ENCODE measurements at regions not wholly inside any gene's neighbourhood (a gene's known extent, or its start where the extent isn't known, plus 50 kb on each side); places are given as distances from the start of the nearest gene placed in this dataset.
"Not testable (repeated sequence)": the region's sequence is repeated elsewhere in the genome, so short reads cannot be mapped to it uniquely, and the experiment has no call there.

DNA sequence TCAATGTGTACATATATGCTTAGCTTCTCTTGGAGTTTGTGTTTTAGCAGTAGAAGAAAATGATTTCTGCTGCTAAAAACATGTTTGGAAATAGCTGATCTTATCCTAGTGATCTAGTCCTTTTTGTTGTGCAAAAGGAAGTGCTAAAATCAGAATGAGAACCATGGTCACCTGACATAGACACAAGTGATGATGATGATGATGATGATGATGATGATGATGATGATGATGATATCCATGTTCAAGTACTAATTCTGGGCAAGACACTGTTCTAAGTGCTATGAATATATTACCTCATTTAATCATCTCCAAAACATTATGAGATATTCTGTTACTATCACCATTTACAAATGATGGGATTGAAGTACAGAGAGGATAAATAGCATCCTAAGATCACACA, 79.8 kb downstream of the ANKEF1 start:
- TF ChIP-seq, protein P1, sequence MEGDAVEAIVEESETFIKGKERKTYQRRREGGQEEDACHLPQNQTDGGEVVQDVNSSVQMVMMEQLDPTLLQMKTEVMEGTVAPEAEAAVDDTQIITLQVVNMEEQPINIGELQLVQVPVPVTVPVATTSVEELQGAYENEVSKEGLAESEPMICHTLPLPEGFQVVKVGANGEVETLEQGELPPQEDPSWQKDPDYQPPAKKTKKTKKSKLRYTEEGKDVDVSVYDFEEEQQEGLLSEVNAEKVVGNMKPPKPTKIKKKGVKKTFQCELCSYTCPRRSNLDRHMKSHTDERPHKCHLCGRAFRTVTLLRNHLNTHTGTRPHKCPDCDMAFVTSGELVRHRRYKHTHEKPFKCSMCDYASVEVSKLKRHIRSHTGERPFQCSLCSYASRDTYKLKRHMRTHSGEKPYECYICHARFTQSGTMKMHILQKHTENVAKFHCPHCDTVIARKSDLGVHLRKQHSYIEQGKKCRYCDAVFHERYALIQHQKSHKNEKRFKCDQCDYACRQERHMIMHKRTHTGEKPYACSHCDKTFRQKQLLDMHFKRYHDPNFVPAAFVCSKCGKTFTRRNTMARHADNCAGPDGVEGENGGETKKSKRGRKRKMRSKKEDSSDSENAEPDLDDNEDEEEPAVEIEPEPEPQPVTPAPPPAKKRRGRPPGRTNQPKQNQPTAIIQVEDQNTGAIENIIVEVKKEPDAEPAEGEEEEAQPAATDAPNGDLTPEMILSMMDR (IDR thresholded peaks at IDR 0.05), result no peak
- no peak for TF ChIP-seq POLR2A (IDR thresholded peaks at IDR 0.05)
- ATAC-seq, result no peak
- intact Hi-C loops (cut with DNase I), result no loop called here

DNA sequence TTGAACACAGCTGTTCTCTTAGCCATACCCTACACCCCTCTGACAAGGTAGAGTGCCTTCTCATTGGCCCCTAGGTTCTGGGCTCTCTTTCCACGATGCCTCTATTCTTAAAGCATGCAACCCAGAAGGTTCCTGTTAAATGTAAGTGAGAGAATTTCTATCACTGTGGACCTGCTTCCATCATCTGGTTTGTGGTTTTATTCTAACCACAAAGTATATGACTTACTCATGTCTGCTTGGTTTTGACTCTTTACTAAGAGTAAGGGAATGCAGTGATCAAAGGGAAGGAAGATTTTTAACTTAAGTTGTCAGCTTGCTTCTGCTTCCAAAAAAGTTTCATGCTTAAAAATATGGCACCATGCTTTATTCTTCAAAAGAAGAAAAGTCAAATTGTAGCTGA, 80.2 kb downstream of the ANKEF1 start:
- WGBS, 2 donors, result 43 to 97% methylated on average over 1 of the region's 1 CpG
- Histone ChIP-seq H3K4me3 (no peak overlapping the region), H3K27ac (no peak overlapping the region), H3K9me3 (no peaks in the 10 kb centered on the region), H3K4me1 (peaks cover 21% of the 10 kb centered on the region), H3K27me3 (no peaks in the 10 kb centered on the region), H3K36me3 (replicated peaks in 1 of 2; ENCODE audit: insufficient read depth in 1 of 2, low read depth in 2 of 2) (no peaks in the 10 kb centered on the region)
- no peak for ATAC-seq
- intact Hi-C loops (cut with DNase I), result no loop called here
- TF ChIP-seq POLR2A (IDR thresholded peaks at IDR 0.05), result no peak
- TF ChIP-seq, protein P1 (IDR thresholded peaks at IDR 0.05), result no peak
- DNase-seq, result no peak

More for the DNA sequence above, 79.8 kb downstream of the ANKEF1 start:
- no peak overlapping the region for H3K27ac ChIP-seq
- no peaks in the 10 kb centered on the region for H3K27me3 ChIP-seq
- H3K36me3 ChIP-seq (replicated peaks in 1 of 2; ENCODE audit: insufficient read depth in 1 of 2, low read depth in 2 of 2), result no peaks in the 10 kb centered on the region
- H3K9me3 ChIP-seq, result no peaks in the 10 kb centered on the region
- peaks cover 25% of the 10 kb centered on the region for H3K4me1 ChIP-seq
- no peak for DNase-seq
- H3K4me3 ChIP-seq, result no peak overlapping the region

DNA sequence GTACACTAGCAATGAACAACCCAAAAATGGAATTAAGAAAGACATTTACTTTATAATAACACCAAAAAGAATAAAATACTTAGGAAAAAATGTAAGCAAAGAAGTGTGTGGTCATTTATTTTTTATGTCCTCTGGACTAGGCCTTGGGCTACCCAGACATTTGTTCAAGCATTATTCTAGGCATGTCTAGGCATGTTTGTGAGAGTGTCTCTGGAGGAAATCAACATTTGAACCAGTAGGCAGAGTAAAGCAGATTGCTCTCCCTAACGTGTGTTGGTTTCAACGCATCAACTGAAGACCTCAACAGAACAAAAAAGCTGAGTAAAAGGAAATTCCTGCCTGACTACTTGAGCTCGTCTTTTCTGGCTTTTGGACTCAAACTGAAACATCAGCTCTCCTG, 84.5 kb downstream of the ANKEF1 start:
- no peak overlapping the region for H3K27ac ChIP-seq
- 70 to 79% methylated on average over 3 of the region's 3 CpGs for WGBS, 2 donors
- peaks cover 0 to 6% (median 0%) of the 10 kb centered on the region in 3 donors for H3K9me3 ChIP-seq
- no peaks in the 10 kb centered on the region for H3K36me3 ChIP-seq (replicated peaks in 1 of 2; ENCODE audit: insufficient read depth in 1 of 2, low read depth in 2 of 2)
- H3K4me1 ChIP-seq, result no peaks in the 10 kb centered on the region
- no peak for DNase-seq
- H3K27me3 ChIP-seq, result no peaks in the 10 kb centered on the region
- intact Hi-C loops (cut with DNase I), result no loop called here
- TF ChIP-seq, protein P1 (IDR thresholded peaks at IDR 0.05), result no peak
- TF ChIP-seq POLR2A (IDR thresholded peaks at IDR 0.05), result no peak
- no peak for ATAC-seq
- H3K4me3 ChIP-seq, result no peak overlapping the region

DNA sequence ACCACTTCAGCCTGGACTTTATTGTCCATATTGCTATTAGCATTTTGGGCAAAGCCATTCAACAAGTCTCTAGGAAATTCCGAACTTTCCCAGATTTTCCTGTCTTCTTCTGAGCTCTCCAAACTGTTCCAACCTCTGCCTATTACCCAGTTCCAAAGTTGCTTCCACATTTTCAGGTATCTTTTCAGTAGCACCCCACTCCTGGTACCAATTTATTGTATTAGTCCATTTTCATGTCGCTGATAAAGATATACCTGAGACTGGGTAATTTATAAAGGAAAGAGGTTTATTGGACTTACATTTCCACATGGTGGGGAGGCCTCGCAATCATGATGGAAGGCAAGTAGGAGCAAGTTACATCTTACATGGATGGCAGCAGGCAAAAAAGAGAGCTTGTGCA, 90.1 kb downstream of the ANKEF1 start:
- WGBS, 2 donors, result 80 to 82% methylated on average over 3 of the region's 3 CpGs
- H3K9me3 ChIP-seq, result peaks cover 0 to 16% (median 0%) of the 10 kb centered on the region in 3 donors
- H3K27ac ChIP-seq; H3K4me3 ChIP-seq; H3K4me1 ChIP-seq; DNase-seq; ATAC-seq; intact Hi-C loops (cut with DNase I); H3K27me3 ChIP-seq; H3K36me3 ChIP-seq (replicated peaks in 1 of 2; ENCODE audit: insufficient read depth in 1 of 2, low read depth in 2 of 2): not testable (repeated sequence)

DNA sequence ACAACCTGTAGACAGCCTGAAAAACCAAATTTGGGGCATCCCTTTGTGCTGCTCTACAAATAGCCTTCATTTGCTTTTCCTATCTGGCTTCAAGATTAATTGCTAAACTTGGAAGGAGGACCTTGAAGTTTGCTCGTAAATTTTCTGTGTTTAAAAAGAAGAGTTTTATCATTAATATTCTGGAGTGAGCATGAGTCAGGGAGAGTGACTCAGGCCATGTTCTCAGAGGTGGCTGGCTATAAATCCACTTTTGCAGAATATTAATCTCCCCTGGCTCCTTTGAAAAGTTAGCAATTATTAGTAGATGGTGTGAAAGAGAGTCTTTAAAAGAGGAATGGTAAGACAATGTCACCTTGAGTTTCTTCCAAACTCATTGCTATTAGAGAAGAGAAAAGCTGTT, 91.0 kb downstream of the ANKEF1 start:
- intact Hi-C loops (cut with DNase I), result no loop called here
- H3K27me3 ChIP-seq, result no peaks in the 10 kb centered on the region
- no peaks in the 10 kb centered on the region for H3K4me1 ChIP-seq
- 11 to 20% methylated on average over 1 of the region's 1 CpG for WGBS, 2 donors
- H3K36me3 ChIP-seq (replicated peaks in 1 of 2; ENCODE audit: insufficient read depth in 1 of 2, low read depth in 2 of 2), result no peaks in the 10 kb centered on the region
- TF ChIP-seq, protein P1 (IDR thresholded peaks at IDR 0.05), result no peak
- TF ChIP-seq POLR2A (IDR thresholded peaks at IDR 0.05), result no peak
- no peak overlapping the region for H3K4me3 ChIP-seq
- ATAC-seq (no peak), DNase-seq (no peak)
- H3K27ac ChIP-seq, result no peak overlapping the region
- H3K9me3 ChIP-seq, result peaks cover 0 to 16% (median 0%) of the 10 kb centered on the region in 3 donors
